Neuronal stem cell (in vitro differentiated cells): ENCODE measurements at regions not wholly inside any gene's neighbourhood (a gene's known extent, or its start where the extent isn't known, plus 50 kb on each side); places are given as distances from the start of the nearest gene placed in this dataset.

Source experiments
- DNase-seq: peaks from one replicate; pipeline ENCODE4 v3.0.0-alpha.2; 2013; ENCODE audit warnings: low spot score
- H2AFZ ChIP-seq: one replicate; pipeline ENCODE4 v1.6.1; 2013; ENCODE audit warnings: mild to moderate bottlenecking, low read length, inconsistent platforms
- H2AK5ac ChIP-seq: 2 replicates; pipeline ENCODE4 v1.6.1; 2013; ENCODE audit warnings: low read depth, mild to moderate bottlenecking, inconsistent platforms, low read length, moderate library complexity, mixed read lengths
- H2BK120ac ChIP-seq: 2 replicates; pipeline ENCODE4 v1.6.1; 2013; ENCODE audit warnings: low read depth, mild to moderate bottlenecking, inconsistent platforms, low read length, moderate library complexity, mixed read lengths
- H2BK12ac ChIP-seq: one replicate; pipeline ENCODE4 v1.6.1; 2013; ENCODE audit warnings: low read length, inconsistent platforms
- H2BK15ac ChIP-seq: 2 replicates; pipeline ENCODE4 v1.6.1; 2013; ENCODE audit warnings: mild to moderate bottlenecking, low read length, inconsistent platforms, mixed read lengths
- H2BK5ac ChIP-seq: one replicate; pipeline ENCODE4 v1.6.1; 2013; ENCODE audit warnings: inconsistent platforms, mild to moderate bottlenecking, low read length, moderate library complexity
- H3K14ac ChIP-seq: one replicate; pipeline ENCODE4 v1.6.1; 2013; ENCODE audit warnings: low read length, inconsistent platforms
- H3K18ac ChIP-seq: 2 replicates; pipeline ENCODE4 v1.6.1; 2013; ENCODE audit warnings: low read length, inconsistent platforms
- H3K23ac ChIP-seq: 2 replicates; pipeline ENCODE4 v1.6.1; 2013; ENCODE audit warnings: low read depth, mild to moderate bottlenecking, mixed read lengths, low read length, inconsistent platforms; ENCODE audit not compliant: poor library complexity
- H3K27ac ChIP-seq: replicated peaks from 3 replicates; pipeline ENCODE4 v1.5.1; 2013; ENCODE audit warnings: low read length, inconsistent platforms
- H3K27me3 ChIP-seq, 3 experiments: 2 replicates each; pipeline ENCODE4 v1.6.1; 2013; ENCODE audit warnings: low read length in 3 of 3, mild to moderate bottlenecking in 2 of 3, inconsistent platforms in 1 of 3, low read depth in 1 of 3, mixed read lengths in 1 of 3, moderate library complexity in 1 of 3; ENCODE audit not compliant: control insufficient read depth in 3 of 3, insufficient read depth in 3 of 3
- H3K36me3 ChIP-seq, 2 donors: replicated peaks in 1 of 2; 2 replicates each; pipeline ENCODE4 v1.6.1; 2013; ENCODE audit warnings: low read length in 2 of 2; ENCODE audit not compliant: control insufficient read depth in 2 of 2, insufficient read depth in 2 of 2
- H3K4ac ChIP-seq: 2 replicates; pipeline ENCODE4 v1.6.1; 2013; ENCODE audit warnings: inconsistent platforms, mild to moderate bottlenecking, low read length, moderate library complexity
- H3K4me1 ChIP-seq, 2 donors: 1 replicate in 1 of 2; 2 replicates in 1 of 2; pipeline ENCODE4 v1.6.1; 2013; ENCODE audit warnings: low read length in 2 of 2, low read depth in 1 of 2; ENCODE audit not compliant: control insufficient read depth in 2 of 2, insufficient read depth in 1 of 2
- H3K4me2 ChIP-seq: one replicate; pipeline ENCODE4 v1.6.1; 2013; ENCODE audit warnings: mild to moderate bottlenecking, low read length, inconsistent platforms; ENCODE audit not compliant: insufficient read depth, poor library complexity, severe bottlenecking
- H3K4me3 ChIP-seq, 2 donors: 2 replicates each; pipeline ENCODE4 v1.5.1; 2013; ENCODE audit warnings: low read length in 2 of 2, mild to moderate bottlenecking in 2 of 2, inconsistent platforms in 1 of 2, moderate library complexity in 1 of 2
- H3K79me1 ChIP-seq: one replicate; pipeline ENCODE4 v1.6.1; 2013; ENCODE audit warnings: low read depth, mild to moderate bottlenecking, inconsistent platforms, low read length, moderate library complexity
- H3K9ac ChIP-seq: one replicate; pipeline ENCODE4 v1.6.1; 2013; ENCODE audit warnings: mild to moderate bottlenecking, low read depth, low read length, inconsistent platforms; ENCODE audit not compliant: poor library complexity
- H3K9me3 ChIP-seq, 2 donors: replicated peaks in 1 of 2; 2 replicates each; pipeline versions ENCODE3 to v1.6.1; 2013; ENCODE audit warnings: low read length in 2 of 2, mild to moderate bottlenecking in 2 of 2, inconsistent platforms in 1 of 2, low read depth in 1 of 2, mixed read lengths in 1 of 2, moderate library complexity in 1 of 2; ENCODE audit not compliant: control insufficient read depth in 2 of 2, insufficient read depth in 1 of 2
- H4K8ac ChIP-seq: one replicate; pipeline ENCODE4 v1.6.1; 2013; ENCODE audit warnings: low read depth, mild to moderate bottlenecking, inconsistent platforms, low read length, moderate library complexity
- H4K91ac ChIP-seq: one replicate; pipeline ENCODE4 v1.6.1; 2013; ENCODE audit warnings: low read length, low read depth, mild to moderate bottlenecking, inconsistent platforms; ENCODE audit not compliant: poor library complexity
- WGBS, 2 donors: extraction: QIAGEN DNeasy Blood & Tissue Kit; methylation state at CpG; one replicate each; pipeline ENCODE4 v1.1.7; 2013; ENCODE audit warnings: missing lambda C conversion rate in 2 of 2, mixed read lengths in 1 of 2; ENCODE audit not compliant: insufficient read length in 2 of 2, insufficient replicate concordance in 1 of 2; ENCODE audit errors: extremely low coverage in 2 of 2; 5-methylcytosine and 5-hydroxymethylcytosine counted together

- no CpG with 5 or more reads among the region's 1 CpG for WGBS, 2 donors
- H3K36me3 ChIP-seq: no peaks in the 10 kb centered on the region
- H2AK5ac ChIP-seq: no peak overlapping the region
- H3K27ac ChIP-seq: no peak overlapping the region
- H4K91ac ChIP-seq: no peak overlapping the region
- H2BK15ac ChIP-seq: no peak overlapping the region
- no peak overlapping the region for H3K14ac ChIP-seq
- H3K23ac ChIP-seq: no peak overlapping the region
- H3K9ac ChIP-seq: no peak overlapping the region
- H2BK120ac ChIP-seq: no peak overlapping the region
- H3K4ac ChIP-seq: no peak overlapping the region
- H2AFZ ChIP-seq: no peak overlapping the region
- H3K4me1 ChIP-seq: no peaks in the 10 kb centered on the region
- H3K27me3 ChIP-seq: no peaks in the 10 kb centered on the region
- H3K4me2 ChIP-seq: no peak overlapping the region
- no peak overlapping the region for H2BK5ac ChIP-seq
- no peak for DNase-seq
- no peak overlapping the region for H4K8ac ChIP-seq
- H3K79me1 ChIP-seq: no peaks in the 10 kb centered on the region
- no peaks in the 10 kb centered on the region for H3K9me3 ChIP-seq
- H2BK12ac ChIP-seq: no peak overlapping the region
- H3K4me3 ChIP-seq: no peak overlapping the region
- no peak overlapping the region for H3K18ac ChIP-seq
Measured at GRCh38 chr12:114579389-114579788, 104.6 kb downstream of the TBX3 start.

DNA sequence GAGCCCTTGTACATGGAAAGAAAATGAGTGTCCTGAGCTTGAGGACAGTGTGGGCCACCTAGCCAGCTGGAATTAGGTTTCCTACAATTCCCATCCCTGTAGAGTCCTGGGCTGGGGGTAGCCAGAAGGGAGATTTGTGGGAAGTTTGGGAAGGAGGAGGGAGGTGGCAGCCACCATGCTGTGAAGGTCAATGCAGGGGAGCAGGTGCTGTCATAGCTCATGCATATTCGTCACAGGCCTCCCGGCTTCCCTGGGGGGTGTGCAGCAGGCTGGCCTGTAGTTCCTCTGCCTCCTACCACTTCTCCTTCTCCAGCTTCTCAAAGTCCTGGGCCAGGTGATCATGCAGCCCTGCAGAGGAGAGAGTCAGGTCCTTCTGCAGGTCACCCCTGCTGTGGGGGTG lies 121.3 kb downstream of the TBX3 start:
- no peak overlapping the region for H4K8ac ChIP-seq
- H3K4me1 ChIP-seq: peaks cover 0 to 4% of the 10 kb centered on the region in 2 donors
- no peak overlapping the region for H3K23ac ChIP-seq
- no peak overlapping the region for H2BK12ac ChIP-seq
- no peak overlapping the region for H2BK5ac ChIP-seq
- H3K36me3 ChIP-seq: no peaks in the 10 kb centered on the region
- no peak overlapping the region for H3K9ac ChIP-seq
- no peak overlapping the region for H2AK5ac ChIP-seq
- no peaks in the 10 kb centered on the region for H3K9me3 ChIP-seq
- DNase-seq: no peak
- H3K18ac ChIP-seq: no peak overlapping the region
- no peak overlapping the region for H3K14ac ChIP-seq
- H4K91ac ChIP-seq: no peak overlapping the region
- WGBS, 2 donors: no CpG with 5 or more reads among the region's 2 CpGs
- H3K79me1 ChIP-seq: no peaks in the 10 kb centered on the region
- no peak overlapping the region for H2BK15ac ChIP-seq
- no peak overlapping the region for H2AFZ ChIP-seq
- no peaks in the 10 kb centered on the region for H3K27me3 ChIP-seq
- H2BK120ac ChIP-seq: no peak overlapping the region
- H3K27ac ChIP-seq: no peak overlapping the region
- H3K4me3 ChIP-seq: no peak overlapping the region
- no peak overlapping the region for H3K4me2 ChIP-seq
- H3K4ac ChIP-seq: no peak overlapping the region

- DNase-seq: no peak
- Histone ChIP-seq H3K18ac (no peak overlapping the region), H3K9ac (no peak overlapping the region), H3K23ac (no peak overlapping the region), H2BK5ac (no peak overlapping the region), H4K91ac (no peak overlapping the region), H3K4me3 (no peak overlapping the region), H3K27ac (no peak overlapping the region), H4K8ac (no peak overlapping the region), H3K9me3 (no peaks in the 10 kb centered on the region), H2AK5ac (no peak overlapping the region), H3K4me2 (no peak overlapping the region), H3K27me3 (no peaks in the 10 kb centered on the region), H3K14ac (no peak overlapping the region), H3K4me1 (no peaks in the 10 kb centered on the region), H2BK15ac (no peak overlapping the region), H3K4ac (no peak overlapping the region), H2BK12ac (no peak overlapping the region), H3K36me3 (no peaks in the 10 kb centered on the region), H2AFZ (no peak overlapping the region), H3K79me1 (no peaks in the 10 kb centered on the region), H2BK120ac (no peak overlapping the region)
- no CpG with 5 or more reads among the region's 2 CpGs for WGBS, 2 donors
Measured at GRCh38 chr12:114555451-114555850, 128.5 kb downstream of the TBX3 start.

DNA sequence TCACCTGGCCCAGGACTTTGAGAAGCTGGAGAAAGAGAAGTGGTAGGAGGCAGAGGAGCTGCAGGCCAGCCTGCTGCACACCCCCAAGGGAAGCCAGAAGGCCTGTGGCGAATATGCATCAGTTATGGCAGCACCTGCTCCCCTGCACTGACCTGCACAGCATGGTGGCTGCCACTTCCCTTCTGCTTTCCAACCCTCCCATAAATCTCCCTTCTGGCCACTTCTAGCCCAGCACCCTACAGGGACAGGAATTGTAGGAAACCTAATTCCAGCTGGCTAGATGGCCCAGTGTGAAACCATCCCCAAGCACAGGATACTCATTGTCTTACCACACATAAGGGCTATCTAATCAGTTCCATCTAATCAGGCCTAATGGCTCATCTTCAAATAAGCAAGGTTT lies 136.3 kb downstream of the TBX3 start:
- H2AFZ ChIP-seq: no peak overlapping the region
- peak overlapping the region; percentile 30 for H3K9ac ChIP-seq
- no peak overlapping the region for H2BK120ac ChIP-seq
- H3K4me3 ChIP-seq: no peak overlapping the region
- no peaks in the 10 kb centered on the region for H3K9me3 ChIP-seq
- no peaks in the 10 kb centered on the region for H3K79me1 ChIP-seq
- WGBS, 2 donors: no CpG with 5 or more reads among the region's 1 CpG
- no peak overlapping the region for H2AK5ac ChIP-seq
- H2BK12ac ChIP-seq: no peak overlapping the region
- no peak overlapping the region for H2BK5ac ChIP-seq
- no peak overlapping the region for H3K4me2 ChIP-seq
- no peak overlapping the region for H3K23ac ChIP-seq
- no peak overlapping the region for H3K27ac ChIP-seq
- no peak overlapping the region for H4K8ac ChIP-seq
- no peak overlapping the region for H3K18ac ChIP-seq
- no peaks in the 10 kb centered on the region for H3K4me1 ChIP-seq
- H3K27me3 ChIP-seq: no peaks in the 10 kb centered on the region
- no peaks in the 10 kb centered on the region for H3K36me3 ChIP-seq
- H2BK15ac ChIP-seq: no peak overlapping the region
- H3K14ac ChIP-seq: no peak overlapping the region
- no peak for DNase-seq
- H4K91ac ChIP-seq: no peak overlapping the region
- H3K4ac ChIP-seq: no peak overlapping the region
